Iris pigment epithelial cell (primary cell): ENCODE measurements at regions not wholly inside any gene's neighbourhood (a gene's known extent, or its start where the extent isn't known, plus 50 kb on each side); places are given as distances from the start of the nearest gene placed in this dataset.

Experiments used
- DNase-seq: peaks from one replicate; pipeline ENCODE4 v3.0.0-alpha.2; 2011; ENCODE audit warnings: low read depth

GRCh38 chr11:93248602-93249001 is 50.8 kb upstream of the SLC36A4 start:
- DNase-seq: peak; percentile 26

GRCh38 chr11:93249459-93250220 is 51.8 kb upstream of the SLC36A4 start:
- no peak for DNase-seq

GRCh38 chr11:93250326-93250725 is 52.5 kb upstream of the SLC36A4 start:
- no peak for DNase-seq

GRCh38 chr11:93251922-93252321 is 54.1 kb upstream of the SLC36A4 start:
- DNase-seq: no peak

GRCh38 chr11:93253111-93253510 is 55.3 kb upstream of the SLC36A4 start:
- no peak for DNase-seq

- DNase-seq: no peak
These were observed 58.8 kb upstream of the SLC36A4 start for GRCh38 chr11:93256623-93257022.

- no peak for DNase-seq
These were observed 63.2 kb upstream of the DEUP1 start for GRCh38 chr11:93267383-93267782.

- no peak for DNase-seq
These were observed 62.1 kb upstream of the DEUP1 start for GRCh38 chr11:93268287-93269040.

- DNase-seq: no peak
These were observed 58.9 kb upstream of the DEUP1 start for GRCh38 chr11:93271596-93271995.

GRCh38 chr11:93274851-93275250 is 55.7 kb upstream of the DEUP1 start:
- no peak for DNase-seq

- no peak for DNase-seq
These were observed 51.6 kb upstream of the DEUP1 start for GRCh38 chr11:93278976-93279375.

- DNase-seq: no peak
These were observed 50.6 kb upstream of the DEUP1 start for GRCh38 chr11:93279851-93280347.
